NCI-H146 treated with DMSO at 0.1 percent for 48 hours (cell line): ENCODE measurements at regions not wholly inside any gene's neighbourhood (a gene's known extent, or its start where the extent isn't known, plus 50 kb on each side); places are given as distances from the start of the nearest gene placed in this dataset.
"Not testable (repeated sequence)": the region's sequence is repeated elsewhere in the genome, so short reads cannot be mapped to it uniquely, and the experiment has no call there.

ENCODE experiments used
- DNase-seq: peaks from one replicate; lab custom pipeline; 2025; ENCODE audit not compliant: unreplicated experiment; lab: John Stamatoyannopoulos, UW

GRCh38 chr3:5918626-5919025 is 731.1 kb downstream of the EDEM1 start:
- peak; percentile 37 for DNase-seq

- DNase-seq = no peak
These were observed 741.5 kb downstream of the EDEM1 start for GRCh38 chr3:5929027-5929426.

GRCh38 chr3:5944061-5944460 is 756.6 kb downstream of the EDEM1 start:
- DNase-seq = not testable (repeated sequence)

- no peak for DNase-seq
These were observed 760.6 kb downstream of the EDEM1 start for GRCh38 chr3:5948084-5948483.

GRCh38 chr3:5951026-5951425 is 763.5 kb downstream of the EDEM1 start:
- DNase-seq = no peak

GRCh38 chr3:5972586-5972985 is 785.1 kb downstream of the EDEM1 start:
- DNase-seq = no peak

GRCh38 chr3:5974630-5975322 is 787.3 kb downstream of the EDEM1 start:
- no peak for DNase-seq

- no peak for DNase-seq
These were observed 789.8 kb downstream of the EDEM1 start for GRCh38 chr3:5977331-5977730.

GRCh38 chr3:5980475-5980874 is 793.0 kb downstream of the EDEM1 start:
- DNase-seq = no peak

- no peak for DNase-seq
These were observed 807.1 kb downstream of the EDEM1 start for GRCh38 chr3:5994651-5995050.

GRCh38 chr3:6018456-6018855 is 830.9 kb downstream of the EDEM1 start:
- DNase-seq = no peak

- no peak for DNase-seq
These were observed 835.1 kb downstream of the EDEM1 start for GRCh38 chr3:6022621-6023020.

- DNase-seq = no peak
These were observed 835.9 kb upstream of the GRM7 start for GRCh38 chr3:6025032-6025431.

- DNase-seq = not testable (repeated sequence)
These were observed 830.3 kb upstream of the GRM7 start for GRCh38 chr3:6030648-6031047.

- DNase-seq = no peak
These were observed 825.3 kb upstream of the GRM7 start for GRCh38 chr3:6035626-6036025.

GRCh38 chr3:6039971-6040370 is 820.9 kb upstream of the GRM7 start:
- no peak for DNase-seq

- no peak for DNase-seq
These were observed 819.0 kb upstream of the GRM7 start for GRCh38 chr3:6041894-6042293.

- no peak for DNase-seq
These were observed 813.9 kb upstream of the GRM7 start for GRCh38 chr3:6047016-6047415.

GRCh38 chr3:6060251-6060650 is 800.7 kb upstream of the GRM7 start:
- no peak for DNase-seq

GRCh38 chr3:6062261-6063187 is 798.4 kb upstream of the GRM7 start:
- DNase-seq = no peak

- no peak for DNase-seq
These were observed 794.5 kb upstream of the GRM7 start for GRCh38 chr3:6066397-6066796.

GRCh38 chr3:6066868-6067578 is 793.9 kb upstream of the GRM7 start:
- not testable (repeated sequence) for DNase-seq
